Activated naive CD4-positive, alpha-beta T cell treated with anti-CD3 and anti-CD28 coated beads for 36 hours (primary cell): ENCODE measurements at regions not wholly inside any gene's neighbourhood (a gene's known extent, or its start where the extent isn't known, plus 50 kb on each side); places are given as distances from the start of the nearest gene placed in this dataset.
"Not testable (repeated sequence)": the region's sequence is repeated elsewhere in the genome, so short reads cannot be mapped to it uniquely, and the experiment has no call there.

Experiments
- CTCF ChIA-PET: fragments of 350-600 bp; sonication (Branson Sonifier 250); formaldehyde crosslinking; loops from one replicate; lab custom pipeline; 2021; ENCODE audit warnings: antibody characterized with exemption; lab: Charles Lee
- DNase-seq: peaks from one replicate; pipeline ENCODE4 v3.0.0-alpha.2; 2020
- H3K27ac Mint-ChIP-seq: one replicate; pipeline ENCODE4 v1.8.0; 2021; ENCODE audit warnings: mild to moderate bottlenecking, mixed read lengths
- H3K27me3 Mint-ChIP-seq: one replicate; pipeline ENCODE4 v1.8.0; 2021; ENCODE audit warnings: low read depth, mixed read lengths
- H3K36me3 Mint-ChIP-seq: one replicate; pipeline ENCODE4 v1.8.0; 2021; ENCODE audit warnings: low read depth, mixed read lengths
- H3K4me1 Mint-ChIP-seq: one replicate; pipeline ENCODE4 v1.8.0; 2021; ENCODE audit warnings: low read depth, mixed read lengths
- H3K4me3 Mint-ChIP-seq: one replicate; pipeline ENCODE4 v1.8.0; 2021; ENCODE audit warnings: mild to moderate bottlenecking, moderate library complexity, mixed read lengths
- H3K9me3 Mint-ChIP-seq: one replicate; pipeline ENCODE4 v1.8.0; 2021; ENCODE audit warnings: mixed read lengths
- intact Hi-C: fragments of 100-400 bp; cut with micrococcal nuclease; formaldehyde crosslinking; loops from one replicate; pipeline ENCODE4 v1.15.1; 2023

DNA sequence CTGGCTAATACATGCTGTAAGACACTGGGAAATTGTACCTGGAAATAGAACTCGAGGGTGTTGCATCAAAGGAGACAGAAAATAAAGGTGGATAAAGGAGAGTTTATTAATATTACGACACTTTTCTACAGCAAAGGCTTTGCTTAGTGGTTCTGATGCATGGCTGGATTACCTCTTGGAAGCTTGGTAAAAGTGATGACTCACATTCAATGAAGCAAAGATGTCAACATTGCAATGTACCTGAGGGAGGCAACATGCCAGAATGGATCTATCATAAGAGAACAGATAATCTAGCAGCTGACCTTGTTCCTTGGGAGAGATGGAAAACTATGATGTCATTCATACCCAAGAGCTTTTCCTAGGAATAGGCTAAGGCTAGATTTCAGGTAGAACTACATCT is 735.1 kb upstream of the DIAPH2 start:
- Mint-ChIP-seq H3K9me3 (no peaks in the 10 kb centered on the region), H3K4me1 (no peaks in the 10 kb centered on the region), H3K4me3 (no peak overlapping the region), H3K27ac (no peak overlapping the region), H3K27me3 (no peaks in the 10 kb centered on the region), H3K36me3 (no peaks in the 10 kb centered on the region)
- CTCF ChIA-PET: no interaction called here
- intact Hi-C loops: no loop called here
- DNase-seq: no peak

DNA sequence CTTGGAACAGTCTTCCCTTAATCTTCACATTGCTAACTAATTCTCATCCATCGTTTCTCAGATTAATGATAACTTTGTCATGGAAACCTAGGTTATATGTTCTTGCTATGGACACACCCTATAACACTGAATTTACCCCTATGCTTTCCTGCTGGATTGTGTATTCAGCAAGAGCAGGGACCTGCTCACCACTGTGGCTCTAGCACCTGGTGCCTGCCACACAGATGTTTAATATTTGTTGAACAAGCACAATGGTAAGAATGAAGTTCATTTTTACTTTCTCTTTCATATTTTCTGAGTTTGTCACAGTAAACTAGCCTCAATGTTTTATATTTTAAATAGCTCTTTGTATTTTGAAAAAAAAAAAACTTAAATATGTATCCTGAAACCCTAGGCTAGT is 734.0 kb upstream of the DIAPH2 start:
- intact Hi-C loops: no loop called here
- H3K9me3 Mint-ChIP-seq: no peaks in the 10 kb centered on the region
- no peaks in the 10 kb centered on the region for H3K27me3 Mint-ChIP-seq
- no peak overlapping the region for H3K27ac Mint-ChIP-seq
- H3K36me3 Mint-ChIP-seq: no peaks in the 10 kb centered on the region
- DNase-seq: no peak
- H3K4me3 Mint-ChIP-seq: no peak overlapping the region
- CTCF ChIA-PET: no interaction called here
- no peaks in the 10 kb centered on the region for H3K4me1 Mint-ChIP-seq

DNA sequence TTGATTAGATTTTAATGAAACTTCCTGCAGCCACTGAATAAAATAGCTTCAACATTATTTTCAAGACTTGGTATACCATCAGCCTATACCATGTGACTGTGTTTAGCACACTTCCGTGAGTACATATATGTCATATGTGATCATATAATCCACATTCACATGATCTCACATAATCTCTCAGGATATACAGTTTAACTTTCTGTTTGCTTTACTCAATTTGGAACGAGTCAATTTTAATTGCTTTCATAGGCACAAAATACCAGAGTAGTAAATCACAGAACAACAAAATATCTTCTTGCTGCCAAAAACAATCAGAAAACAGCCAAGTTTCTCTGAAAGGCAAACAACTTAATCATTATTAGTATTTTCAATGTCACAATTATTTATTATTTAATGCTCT is 731.1 kb upstream of the DIAPH2 start:
- intact Hi-C loops: no loop called here
- no peaks in the 10 kb centered on the region for H3K4me1 Mint-ChIP-seq

DNA sequence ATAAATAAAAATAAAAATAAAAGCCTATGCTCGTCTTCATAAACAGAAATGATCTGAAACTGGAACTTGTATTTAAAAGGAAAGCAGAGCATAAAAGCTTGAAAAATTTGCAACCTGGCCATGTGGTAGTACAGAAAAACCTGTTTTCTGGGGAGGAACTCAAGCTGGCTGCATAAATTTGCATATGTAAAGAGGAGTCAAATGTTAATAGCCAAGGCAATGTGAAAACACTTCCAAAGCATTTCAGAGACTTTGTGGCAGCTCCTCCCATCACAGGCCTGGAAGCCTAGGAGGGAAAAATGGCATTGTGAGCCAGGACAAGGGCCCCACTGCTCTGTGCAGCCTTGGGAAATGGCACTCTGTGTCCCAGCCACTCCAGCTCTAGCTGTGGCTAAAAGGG is 727.9 kb upstream of the DIAPH2 start:
- Mint-ChIP-seq H3K27ac (no peak overlapping the region), H3K4me3 (no peak overlapping the region), H3K4me1 (no peaks in the 10 kb centered on the region), H3K36me3 (no peaks in the 10 kb centered on the region), H3K9me3 (peaks cover 2% of the 10 kb centered on the region), H3K27me3 (no peaks in the 10 kb centered on the region)
- CTCF ChIA-PET: no interaction called here
- DNase-seq: no peak
- intact Hi-C loops: no loop called here

More for the DNA sequence above, 731.1 kb upstream of the DIAPH2 start:
- CTCF ChIA-PET: no interaction called here
- Mint-ChIP-seq H3K27me3 (no peaks in the 10 kb centered on the region), H3K4me3 (no peak overlapping the region), H3K27ac (no peak overlapping the region), H3K36me3 (no peaks in the 10 kb centered on the region), H3K9me3 (peaks cover under 1% of the 10 kb centered on the region)
- no peak for DNase-seq

DNA sequence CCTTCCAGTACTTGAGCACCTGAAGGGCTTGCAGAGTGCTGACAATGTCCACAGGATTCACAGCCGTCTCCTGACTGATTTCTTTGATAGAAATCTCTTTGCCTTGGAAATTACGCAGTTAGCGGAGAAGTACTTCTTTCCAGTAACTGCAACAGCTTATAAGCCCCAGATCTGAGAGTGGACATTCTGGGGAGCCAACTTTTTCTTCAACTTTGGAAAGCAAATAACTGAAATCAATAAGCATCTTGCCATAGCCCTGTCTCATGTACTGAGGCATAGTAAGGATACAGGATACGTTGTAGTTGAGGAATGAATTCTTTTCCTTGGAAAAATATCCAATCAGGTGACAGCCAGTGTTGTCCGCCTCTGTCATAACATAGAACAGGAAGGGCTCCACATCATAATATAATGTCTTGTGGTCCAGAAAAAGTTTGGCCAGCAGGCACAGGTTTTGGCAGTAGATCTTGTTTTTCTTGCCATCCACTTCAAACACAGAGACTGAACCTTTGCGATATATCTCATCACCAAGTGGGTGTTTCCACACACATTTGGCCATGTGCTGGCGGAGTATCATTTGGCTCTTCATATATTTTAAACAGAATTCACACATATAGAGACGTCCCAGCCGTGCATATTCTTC is 711.1 kb upstream of the DIAPH2 start:
- H3K9me3 Mint-ChIP-seq, H3K27me3 Mint-ChIP-seq, H3K36me3 Mint-ChIP-seq, intact Hi-C loops, CTCF ChIA-PET, DNase-seq, H3K4me1 Mint-ChIP-seq, H3K27ac Mint-ChIP-seq, H3K4me3 Mint-ChIP-seq: not testable (repeated sequence)

DNA sequence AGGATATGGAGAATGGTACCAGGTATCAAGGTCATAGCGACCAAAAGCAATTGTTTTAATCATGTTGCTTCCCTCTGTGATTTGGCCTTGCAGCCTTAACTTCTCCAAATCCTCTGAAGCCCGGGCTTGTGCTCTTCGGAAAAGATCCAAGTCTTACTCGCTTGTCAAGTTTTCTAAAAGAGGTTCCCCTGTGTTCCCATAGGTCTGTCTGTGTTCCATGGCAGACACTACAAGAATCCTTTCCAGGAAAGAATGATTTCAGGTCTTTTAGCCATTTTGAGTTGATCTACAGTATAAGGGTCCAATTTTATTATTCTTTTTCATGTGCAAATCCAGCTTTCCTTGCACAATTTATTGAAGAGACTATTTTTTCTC is 710.6 kb upstream of the DIAPH2 start:
- intact Hi-C loops: no loop called here
- H3K27me3 Mint-ChIP-seq: no peaks in the 10 kb centered on the region
- H3K4me1 Mint-ChIP-seq: no peaks in the 10 kb centered on the region
- no peak for DNase-seq
- H3K9me3 Mint-ChIP-seq: peaks cover 4% of the 10 kb centered on the region
- H3K36me3 Mint-ChIP-seq: no peaks in the 10 kb centered on the region
- H3K4me3 Mint-ChIP-seq: no peak overlapping the region
- CTCF ChIA-PET: no interaction called here
- no peak overlapping the region for H3K27ac Mint-ChIP-seq

DNA sequence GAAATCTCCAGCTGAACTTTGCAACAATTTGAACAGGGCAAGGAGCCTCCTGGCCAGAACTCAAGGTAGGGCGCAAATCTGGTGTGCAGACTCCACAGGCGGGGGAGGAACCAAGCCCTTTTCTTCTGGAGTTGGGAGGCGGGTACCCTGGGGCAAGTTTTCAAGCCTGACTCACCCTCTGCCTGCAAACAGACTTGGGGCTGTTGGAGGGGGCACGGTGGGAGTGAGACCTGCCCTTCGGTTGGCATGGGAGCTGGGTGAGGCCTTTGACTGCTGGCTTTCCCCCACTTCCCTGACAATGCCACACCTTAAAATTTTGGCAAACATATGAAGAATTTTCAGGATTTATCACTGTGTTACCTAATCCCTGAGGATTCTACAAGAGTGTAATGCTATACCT is 709.8 kb upstream of the DIAPH2 start:
- no peaks in the 10 kb centered on the region for H3K36me3 Mint-ChIP-seq
- intact Hi-C loops: no loop called here
- H3K27ac Mint-ChIP-seq: no peak overlapping the region
- no peaks in the 10 kb centered on the region for H3K27me3 Mint-ChIP-seq
- peaks cover 5% of the 10 kb centered on the region for H3K9me3 Mint-ChIP-seq
- no peak for DNase-seq
- CTCF ChIA-PET: no interaction called here
- no peak overlapping the region for H3K4me3 Mint-ChIP-seq
- H3K4me1 Mint-ChIP-seq: no peaks in the 10 kb centered on the region

DNA sequence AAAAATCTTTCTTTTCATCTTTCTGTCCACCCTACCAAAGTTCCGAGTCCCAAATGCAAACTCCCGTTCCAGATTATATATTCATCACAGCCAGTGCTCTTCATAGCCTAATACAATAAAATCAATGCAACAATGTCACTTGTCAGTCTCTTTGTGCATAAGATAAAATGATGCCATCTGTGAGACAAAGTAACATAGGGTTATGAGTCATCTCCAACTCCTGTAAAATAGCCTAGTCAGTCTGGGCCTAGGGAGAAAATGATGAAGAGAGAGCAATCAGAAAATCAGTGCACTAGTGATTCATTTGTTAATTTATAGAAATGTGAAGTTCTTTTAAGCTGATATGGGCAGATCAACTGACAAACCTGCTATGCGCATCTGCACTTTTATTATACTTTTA is 689.1 kb upstream of the DIAPH2 start:
- Mint-ChIP-seq H3K9me3 (no peaks in the 10 kb centered on the region), H3K27ac (no peak overlapping the region), H3K36me3 (no peaks in the 10 kb centered on the region), H3K4me3 (no peak overlapping the region), H3K4me1 (no peaks in the 10 kb centered on the region), H3K27me3 (no peaks in the 10 kb centered on the region)
- intact Hi-C loops: no loop called here
- DNase-seq: no peak
- CTCF ChIA-PET: no interaction called here

DNA sequence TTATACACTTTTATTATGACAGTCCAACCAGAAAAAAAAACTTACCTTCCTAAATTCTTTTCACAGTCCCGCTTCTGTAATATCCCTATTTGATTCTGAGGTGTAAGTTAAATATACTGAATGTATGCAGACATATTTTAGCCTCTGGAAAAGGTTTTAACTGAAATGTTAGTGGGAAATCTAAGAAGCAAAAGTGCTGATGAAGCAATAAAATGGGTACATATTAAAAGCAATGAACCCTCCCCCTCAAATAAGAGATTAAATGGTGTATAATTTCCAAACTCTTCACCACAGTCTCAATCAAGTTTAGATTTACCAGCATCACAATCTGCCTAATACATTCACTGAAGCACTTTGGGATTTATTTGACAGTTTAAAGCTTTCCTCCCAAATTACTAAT is 688.3 kb upstream of the DIAPH2 start:
- CTCF ChIA-PET: no interaction called here
- Mint-ChIP-seq H3K9me3 (no peaks in the 10 kb centered on the region), H3K27me3 (no peaks in the 10 kb centered on the region), H3K4me1 (no peaks in the 10 kb centered on the region), H3K36me3 (no peaks in the 10 kb centered on the region), H3K4me3 (no peak overlapping the region), H3K27ac (no peak overlapping the region)
- intact Hi-C loops: no loop called here
- DNase-seq: no peak

DNA sequence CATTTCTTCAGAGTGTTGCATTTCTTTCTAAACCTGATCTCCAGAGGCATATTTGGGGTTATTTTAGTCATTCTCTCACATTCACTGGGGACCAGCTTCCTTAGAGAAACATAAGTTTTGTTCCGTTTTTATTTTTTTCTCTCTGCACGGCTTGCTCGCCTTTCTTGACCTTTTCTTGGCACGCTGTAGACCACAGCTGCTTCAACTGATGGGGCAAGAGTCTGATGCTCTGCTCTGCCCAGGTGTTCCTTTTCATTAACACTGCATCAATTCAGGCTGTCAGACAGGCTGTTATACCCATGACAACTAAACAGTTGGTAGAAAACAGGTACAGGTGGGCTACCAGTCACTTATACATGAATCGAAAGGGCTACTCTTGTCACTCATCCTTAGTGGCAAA is 682.2 kb upstream of the DIAPH2 start:
- no peak for DNase-seq
- Mint-ChIP-seq H3K27ac (no peak overlapping the region), H3K36me3 (no peaks in the 10 kb centered on the region), H3K9me3 (no peaks in the 10 kb centered on the region), H3K4me1 (no peaks in the 10 kb centered on the region), H3K4me3 (no peak overlapping the region), H3K27me3 (no peaks in the 10 kb centered on the region)
- intact Hi-C loops: no loop called here
- CTCF ChIA-PET: no interaction called here

DNA sequence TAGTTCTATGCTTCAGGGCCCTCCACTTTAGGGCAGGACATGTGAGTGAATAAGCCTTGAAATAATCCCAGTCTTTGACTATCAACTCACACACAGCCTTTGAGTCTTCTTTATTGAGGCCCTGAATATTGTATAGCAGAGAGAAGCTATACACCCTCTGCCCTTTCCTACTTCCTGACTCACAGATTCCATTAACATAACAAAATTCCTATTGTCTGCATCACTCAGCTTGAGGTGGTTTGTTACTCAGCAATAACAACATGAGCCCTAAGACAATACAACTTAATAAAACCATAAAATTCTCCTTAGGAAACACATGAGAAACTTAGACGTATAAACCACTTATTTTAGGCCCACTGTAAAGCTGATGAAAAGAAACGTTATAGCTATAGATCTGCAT is 680.3 kb upstream of the DIAPH2 start:
- intact Hi-C loops: no loop called here
- no peak overlapping the region for H3K27ac Mint-ChIP-seq
- no peak for DNase-seq
- H3K27me3 Mint-ChIP-seq: no peaks in the 10 kb centered on the region
- no peaks in the 10 kb centered on the region for H3K36me3 Mint-ChIP-seq
- CTCF ChIA-PET: no interaction called here
- H3K9me3 Mint-ChIP-seq: no peaks in the 10 kb centered on the region
- H3K4me1 Mint-ChIP-seq: no peaks in the 10 kb centered on the region
- H3K4me3 Mint-ChIP-seq: no peak overlapping the region

DNA sequence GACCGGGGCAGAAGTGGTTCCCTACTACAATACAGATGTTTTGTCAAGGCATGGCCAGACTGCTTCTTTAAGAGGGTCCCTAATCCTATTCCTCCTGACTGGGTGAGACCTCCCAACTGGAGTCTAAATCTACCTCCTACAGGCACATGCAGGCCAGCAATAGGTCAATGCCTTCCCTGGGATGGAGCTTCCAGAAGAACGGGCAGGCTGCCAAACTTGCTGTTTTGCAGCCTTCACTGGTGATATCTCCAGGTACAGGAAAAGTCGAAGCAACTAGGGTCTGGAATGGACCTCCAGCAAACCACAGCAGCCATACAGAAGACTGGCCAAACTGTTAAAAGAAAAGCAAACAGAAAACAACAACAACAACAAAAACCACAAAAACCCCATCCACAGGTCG is 678.4 kb upstream of the DIAPH2 start:
- no peak for DNase-seq
- Mint-ChIP-seq H3K27ac (no peak overlapping the region), H3K36me3 (no peaks in the 10 kb centered on the region), H3K9me3 (no peaks in the 10 kb centered on the region), H3K4me3 (no peak overlapping the region), H3K4me1 (no peaks in the 10 kb centered on the region), H3K27me3 (no peaks in the 10 kb centered on the region)
- CTCF ChIA-PET: no interaction called here
- intact Hi-C loops: no loop called here

DNA sequence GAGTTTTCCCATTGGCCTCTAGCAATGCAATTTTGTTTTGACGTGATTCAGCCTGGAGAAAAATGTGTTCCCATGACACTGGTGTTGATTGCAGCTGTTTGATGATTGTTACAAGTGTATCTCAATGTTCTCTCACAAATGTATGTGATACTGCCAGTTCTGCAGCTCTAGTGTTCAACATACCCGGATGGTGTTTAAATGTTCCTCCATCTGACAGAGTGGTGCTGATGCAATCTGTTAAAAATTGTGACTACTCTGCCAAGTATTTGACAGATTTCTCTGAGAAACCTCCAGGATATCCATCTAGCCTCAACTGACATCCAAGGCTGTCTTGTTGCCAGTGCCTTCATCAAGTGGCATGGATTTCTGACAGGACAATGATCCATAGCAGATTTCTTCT is 657.2 kb upstream of the DIAPH2 start:
- no peaks in the 10 kb centered on the region for H3K36me3 Mint-ChIP-seq
- intact Hi-C loops: no loop called here
- no peak for DNase-seq
- H3K4me3 Mint-ChIP-seq: no peak overlapping the region
- H3K27me3 Mint-ChIP-seq: no peaks in the 10 kb centered on the region
- no peaks in the 10 kb centered on the region for H3K4me1 Mint-ChIP-seq
- H3K27ac Mint-ChIP-seq: no peak overlapping the region
- no peaks in the 10 kb centered on the region for H3K9me3 Mint-ChIP-seq
- CTCF ChIA-PET: no interaction called here

DNA sequence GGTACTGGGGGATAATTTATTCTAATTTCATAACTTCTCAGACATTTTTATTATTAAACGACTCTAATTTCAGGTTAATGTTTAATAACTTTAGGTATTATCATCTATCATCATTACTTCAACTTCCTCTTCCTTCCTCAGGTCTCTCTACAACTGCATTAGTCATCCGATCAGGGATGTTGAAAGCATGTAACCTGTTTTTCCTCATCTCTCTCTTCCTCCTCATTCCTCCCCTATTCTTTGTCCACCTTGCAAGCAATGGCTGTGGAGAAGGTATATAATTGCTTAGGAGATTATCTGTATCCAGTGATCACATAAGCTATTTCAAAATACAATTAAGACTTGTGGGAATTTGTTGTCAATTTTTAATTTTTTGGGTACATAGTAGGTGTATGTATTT is 632.6 kb upstream of the DIAPH2 start:
- CTCF ChIA-PET: no interaction called here
- peaks cover 5% of the 10 kb centered on the region for H3K9me3 Mint-ChIP-seq
- no peaks in the 10 kb centered on the region for H3K36me3 Mint-ChIP-seq
- no peaks in the 10 kb centered on the region for H3K4me1 Mint-ChIP-seq
- no peak overlapping the region for H3K4me3 Mint-ChIP-seq
- intact Hi-C loops: no loop called here
- no peak overlapping the region for H3K27ac Mint-ChIP-seq
- no peaks in the 10 kb centered on the region for H3K27me3 Mint-ChIP-seq
- no peak for DNase-seq
